AG08396 (cell line): ENCODE measurements at regions not wholly inside any gene's neighbourhood (a gene's known extent, or its start where the extent isn't known, plus 50 kb on each side); places are given as distances from the start of the nearest gene placed in this dataset.

Experiments
- DNase-seq: peaks from one replicate; pipeline ENCODE4 v3.0.0; 2012; ENCODE audit warnings: low spot score, mixed read lengths

GRCh38 chr18:77911971-77912605, 662.4 kb downstream of the GALR1 start:
- DNase-seq: no peak

- DNase-seq: no peak
These were observed 669.1 kb downstream of the GALR1 start for GRCh38 chr18:77918730-77919129.

- DNase-seq: no peak
These were observed 670.3 kb downstream of the GALR1 start for GRCh38 chr18:77919923-77920322.

GRCh38 chr18:77935342-77935741, 685.7 kb downstream of the GALR1 start:
- no peak for DNase-seq

GRCh38 chr18:77940566-77940965, 690.9 kb downstream of the GALR1 start:
- DNase-seq: no peak

- DNase-seq: no peak
These were observed 694.9 kb downstream of the GALR1 start for GRCh38 chr18:77944533-77944932.

- no peak for DNase-seq
These were observed 698.9 kb downstream of the GALR1 start for GRCh38 chr18:77948567-77948966.

GRCh38 chr18:77949355-77949973, 699.8 kb downstream of the GALR1 start:
- DNase-seq: no peak

- DNase-seq: no peak
These were observed 709.6 kb downstream of the GALR1 start for GRCh38 chr18:77959248-77959647.

- no peak for DNase-seq
These were observed 711.3 kb downstream of the GALR1 start for GRCh38 chr18:77960791-77961410.

GRCh38 chr18:77967071-77967470, 717.4 kb downstream of the GALR1 start:
- no peak for DNase-seq

GRCh38 chr18:77967791-77968190, 718.1 kb downstream of the GALR1 start:
- DNase-seq: no peak

- DNase-seq: no peak
These were observed 720.3 kb downstream of the GALR1 start for GRCh38 chr18:77969972-77970371.

GRCh38 chr18:77970814-77971213, 721.2 kb downstream of the GALR1 start:
- no peak for DNase-seq

GRCh38 chr18:77973745-77974144, 724.1 kb downstream of the GALR1 start:
- DNase-seq: no peak

- DNase-seq: no peak
These were observed 724.7 kb downstream of the GALR1 start for GRCh38 chr18:77974329-77974728.

- no peak for DNase-seq
These were observed 727.7 kb downstream of the GALR1 start for GRCh38 chr18:77977331-77977730.

GRCh38 chr18:77980275-77980674, 730.6 kb downstream of the GALR1 start:
- DNase-seq: no peak

GRCh38 chr18:77981874-77982273, 732.2 kb downstream of the GALR1 start:
- DNase-seq: no peak

GRCh38 chr18:77983270-77983669, 733.6 kb downstream of the GALR1 start:
- no peak for DNase-seq

- no peak for DNase-seq
These were observed 734.5 kb downstream of the GALR1 start for GRCh38 chr18:77984178-77984577.

GRCh38 chr18:77984833-77985232, 735.2 kb downstream of the GALR1 start:
- DNase-seq: no peak

GRCh38 chr18:77985526-77986281, 736.1 kb downstream of the GALR1 start:
- DNase-seq: no peak
